Mesothelial cell of epicardium (in vitro differentiated cells): ENCODE measurements at regions not wholly inside any gene's neighbourhood (a gene's known extent, or its start where the extent isn't known, plus 50 kb on each side); places are given as distances from the start of the nearest gene placed in this dataset.
A peak's percentile ranks its signal among the peaks of the same experiment; 100 is the strongest.

Source experiments
- DNase-seq, 2 experiments: peaks; one replicate each; pipeline ENCODE4 v3.0.0; 2021; ENCODE audit warnings: low spot score in 2 of 2; ENCODE audit not compliant: unreplicated experiment in 2 of 2
- H3K27ac Mint-ChIP-seq: 2 replicates; pipeline ENCODE4 v1.8.0; 2021; ENCODE audit warnings: mixed read lengths
- H3K27me3 Mint-ChIP-seq: 2 replicates; pipeline ENCODE4 v1.8.0; 2021; ENCODE audit warnings: low read depth, mixed read lengths
- H3K36me3 Mint-ChIP-seq: 2 replicates; pipeline ENCODE4 v1.8.0; 2021; ENCODE audit warnings: mixed read lengths
- H3K4me1 Mint-ChIP-seq: 2 replicates; pipeline ENCODE4 v1.8.0; 2021; ENCODE audit warnings: mixed read lengths
- H3K4me3 Mint-ChIP-seq: 2 replicates; pipeline ENCODE4 v1.8.0; 2021; ENCODE audit warnings: mild to moderate bottlenecking, moderate library complexity, mixed read lengths
- H3K9me3 Mint-ChIP-seq: 2 replicates; pipeline ENCODE4 v1.8.0; 2021; ENCODE audit warnings: mixed read lengths
- CTCF ChIP-seq: fragments of 200-600 bp; sonication (generic); IDR thresholded peaks from one replicate; pipeline ENCODE4 v1.5.0; 2021; ENCODE audit warnings: antibody characterized with exemption; ENCODE audit not compliant: unreplicated experiment

GRCh38 chr4:1463088-1463926 lies 57.1 kb upstream of the NKX1-1 start:
- H3K36me3 Mint-ChIP-seq, result no peaks in the 10 kb centered on the region
- H3K4me1 Mint-ChIP-seq, result peaks cover 6% of the 10 kb centered on the region
- H3K4me3 Mint-ChIP-seq, result no peak overlapping the region
- H3K9me3 Mint-ChIP-seq, result peaks cover 11% of the 10 kb centered on the region
- peaks cover 46% of the 10 kb centered on the region for H3K27me3 Mint-ChIP-seq
- TF ChIP-seq CTCF, result no peak
- peak overlapping the region; percentile 51 for H3K27ac Mint-ChIP-seq
- no peak for DNase-seq

- H3K9me3 Mint-ChIP-seq, result peaks cover 5% of the 10 kb centered on the region
- H3K4me3 Mint-ChIP-seq, result no peak overlapping the region
- no peak for DNase-seq
- no peak overlapping the region for H3K27ac Mint-ChIP-seq
- peaks cover 52% of the 10 kb centered on the region for H3K27me3 Mint-ChIP-seq
- no peak for TF ChIP-seq CTCF
- no peaks in the 10 kb centered on the region for H3K36me3 Mint-ChIP-seq
- peaks cover 6% of the 10 kb centered on the region for H3K4me1 Mint-ChIP-seq
Measured at GRCh38 chr4:1462768-1463075, 56.5 kb upstream of the NKX1-1 start.

GRCh38 chr4:1462009-1462767 lies 55.9 kb upstream of the NKX1-1 start:
- H3K9me3 Mint-ChIP-seq, result peaks cover under 1% of the 10 kb centered on the region
- DNase-seq, result no peak

GRCh38 chr4:1460967-1461868 lies 55.0 kb upstream of the NKX1-1 start:
- DNase-seq, result no peak
- Mint-ChIP-seq H3K36me3 (no peaks in the 10 kb centered on the region), H3K4me3 (no peak overlapping the region), H3K4me1 (peaks cover 6% of the 10 kb centered on the region), H3K27ac (no peak overlapping the region), H3K27me3 (peaks cover 67% of the 10 kb centered on the region), H3K9me3 (no peaks in the 10 kb centered on the region)
- TF ChIP-seq CTCF, result no peak

More at GRCh38 chr4:1462009-1462767, 55.9 kb upstream of the NKX1-1 start:
- Mint-ChIP-seq H3K27ac (no peak overlapping the region), H3K27me3 (peaks cover 57% of the 10 kb centered on the region), H3K4me1 (peaks cover 6% of the 10 kb centered on the region), H3K4me3 (no peak overlapping the region), H3K36me3 (no peaks in the 10 kb centered on the region)
- TF ChIP-seq CTCF, result no peak

GRCh38 chr4:1459722-1460511 lies 53.7 kb upstream of the NKX1-1 start:
- Mint-ChIP-seq H3K4me1 (peaks cover 6% of the 10 kb centered on the region), H3K4me3 (no peak overlapping the region), H3K36me3 (no peaks in the 10 kb centered on the region), H3K27ac (no peak overlapping the region), H3K9me3 (no peaks in the 10 kb centered on the region), H3K27me3 (peaks cover 73% of the 10 kb centered on the region)
- no peak for DNase-seq
- TF ChIP-seq CTCF, result no peak
